ENCODE measurements at regions not wholly inside any gene's neighbourhood (a gene's known extent, or its start where the extent isn't known, plus 50 kb on each side); places are given as distances from the start of the nearest gene placed in this dataset.
A peak's percentile ranks its signal among the peaks of the same experiment; 100 is the strongest.
"Not testable (repeated sequence)": the region's sequence is repeated elsewhere in the genome, so short reads cannot be mapped to it uniquely, and the experiment has no call there.

DNA sequence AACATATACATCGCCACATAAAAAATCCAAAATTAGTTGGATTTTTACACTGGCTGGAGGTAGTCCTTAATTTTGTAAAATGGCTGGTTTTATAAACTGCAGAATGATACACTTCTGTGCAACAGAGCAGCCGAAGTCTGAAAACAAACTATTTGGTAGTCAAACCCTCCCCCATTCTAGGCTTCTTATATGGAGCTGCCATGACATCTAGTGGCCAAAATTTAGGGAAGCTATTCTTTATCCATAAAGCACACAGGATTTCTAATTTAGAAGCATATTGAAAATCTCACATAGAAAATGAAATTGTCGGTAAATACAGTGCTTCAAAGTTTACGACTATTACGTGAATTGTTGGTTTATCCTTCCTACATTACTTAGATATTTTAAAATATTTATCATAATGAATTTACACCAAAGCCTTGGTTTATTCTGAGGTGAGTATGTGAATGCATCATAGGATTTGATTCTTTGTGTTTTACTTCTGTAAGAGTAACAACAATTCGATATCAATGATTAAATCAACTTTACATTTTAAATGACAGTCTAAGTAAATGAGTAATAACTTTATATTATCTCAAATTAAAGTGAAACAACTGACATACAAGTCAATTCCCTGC lies 113.4 kb upstream of the FAM241A start:
- DNase-seq (ENCODE audit: low read depth in 2 of 3, low spot score in 2 of 3): peak in 2 of 3 donors; percentile 37 to 79

DNA sequence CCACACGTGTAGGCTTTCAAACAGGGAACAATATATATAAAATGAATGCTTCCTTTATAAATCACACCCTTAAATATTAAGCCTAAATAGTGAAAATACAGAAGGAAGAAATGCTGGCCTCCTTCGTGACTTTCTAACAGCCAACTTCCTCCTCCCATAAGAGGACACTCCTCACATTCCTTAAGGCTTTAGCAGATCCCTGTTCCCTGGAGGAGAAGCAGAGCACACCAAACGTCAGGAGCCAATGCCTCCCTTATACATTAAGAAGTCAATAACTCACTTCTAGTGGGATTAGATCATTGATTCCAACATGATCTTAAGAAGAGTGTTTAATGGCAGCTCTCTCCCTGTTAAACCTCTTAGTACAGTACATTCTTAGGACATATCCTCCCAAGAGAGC lies 108.4 kb upstream of the FAM241A start:
- DNase-seq (ENCODE audit: low read depth in 2 of 3, low spot score in 2 of 3): no peak

DNA sequence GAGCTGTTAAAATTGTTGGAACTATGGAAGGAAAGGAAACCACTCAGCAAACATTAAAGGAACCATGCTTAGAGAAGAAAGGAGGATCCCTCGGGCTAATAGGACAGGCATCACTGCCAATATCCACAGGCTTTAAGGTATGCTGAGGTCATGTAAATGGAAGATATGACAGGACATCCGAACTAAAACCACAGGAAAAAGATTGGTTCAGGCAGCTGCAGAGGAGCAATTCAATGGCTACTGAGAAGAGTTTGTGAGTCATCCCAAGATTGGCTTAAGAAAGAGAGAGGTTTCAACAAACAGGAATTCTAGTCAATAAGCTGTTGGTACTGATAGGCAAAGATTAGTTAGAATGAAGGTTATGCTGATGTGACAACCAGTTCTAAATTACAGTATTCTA lies 106.4 kb upstream of the FAM241A start:
- DNase-seq (ENCODE audit: low read depth in 2 of 3, low spot score in 2 of 3): no peak

DNA sequence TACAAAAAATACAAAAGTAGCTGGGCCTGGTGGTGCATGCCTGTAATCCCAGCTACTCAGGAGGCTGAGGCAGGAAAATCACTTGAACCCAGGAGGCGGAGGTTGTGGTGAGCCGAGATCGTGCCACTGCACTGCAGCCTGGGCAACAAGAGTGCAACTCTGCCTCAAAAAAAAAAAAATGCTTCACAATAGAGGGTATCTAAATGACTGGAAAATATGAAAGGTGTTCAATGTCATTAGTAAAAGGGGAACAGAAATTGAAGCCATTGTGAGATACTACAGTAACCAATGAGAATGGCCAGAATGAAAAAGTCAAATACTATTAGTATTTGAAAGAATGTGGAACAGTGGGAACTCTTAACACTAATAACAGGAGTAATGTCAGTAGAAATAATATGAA lies 96.1 kb upstream of the FAM241A start:
- DNase-seq (ENCODE audit: low read depth in 2 of 3, low spot score in 2 of 3): not testable (repeated sequence)

DNA sequence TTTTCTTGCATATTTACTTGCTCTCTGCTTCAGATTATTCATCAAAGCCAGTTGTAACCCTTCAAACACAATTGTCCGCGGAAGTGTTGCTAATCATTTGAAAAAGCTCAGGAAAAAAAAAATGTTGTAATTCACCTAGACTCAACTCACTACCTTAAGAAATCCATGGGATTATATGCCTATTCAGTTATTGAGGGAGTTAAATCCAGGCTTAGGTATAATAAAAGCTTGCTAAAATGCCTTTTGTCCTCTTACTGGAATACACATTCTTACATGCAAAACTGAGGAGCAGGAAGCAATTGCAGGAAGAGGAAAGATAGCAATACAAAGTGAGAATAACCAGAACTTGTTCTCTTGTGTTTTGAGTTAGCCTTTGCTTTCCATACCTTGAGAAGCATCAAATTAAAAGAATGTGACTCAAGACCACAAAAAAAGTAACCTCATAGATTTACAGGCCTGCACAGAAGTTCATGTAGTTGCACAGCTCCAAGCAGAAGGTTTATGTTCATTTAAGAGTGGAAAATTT lies 91.4 kb upstream of the FAM241A start:
- DNase-seq (ENCODE audit: low read depth in 2 of 3, low spot score in 2 of 3): no peak

DNA sequence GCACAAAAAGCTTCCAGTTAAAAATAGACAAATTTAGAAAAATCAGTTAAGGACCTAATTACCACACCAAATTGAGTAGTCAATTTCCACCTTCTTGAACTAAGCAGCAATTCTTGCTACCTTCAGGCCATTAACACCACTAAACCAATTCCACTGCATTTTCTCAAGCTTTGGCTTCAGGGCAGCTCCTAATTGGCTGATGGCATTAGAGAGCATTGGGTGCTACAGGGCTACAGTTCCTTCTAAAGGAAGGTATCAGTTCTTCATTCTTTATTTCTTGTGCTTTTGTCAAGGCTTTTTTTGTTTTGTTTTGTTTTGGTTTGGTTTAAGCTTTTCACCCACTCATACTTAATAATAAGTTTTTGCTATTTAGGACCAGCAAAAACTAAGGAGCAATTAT lies 90.2 kb upstream of the FAM241A start:
- DNase-seq (ENCODE audit: low read depth in 2 of 3, low spot score in 2 of 3): no peak

DNA sequence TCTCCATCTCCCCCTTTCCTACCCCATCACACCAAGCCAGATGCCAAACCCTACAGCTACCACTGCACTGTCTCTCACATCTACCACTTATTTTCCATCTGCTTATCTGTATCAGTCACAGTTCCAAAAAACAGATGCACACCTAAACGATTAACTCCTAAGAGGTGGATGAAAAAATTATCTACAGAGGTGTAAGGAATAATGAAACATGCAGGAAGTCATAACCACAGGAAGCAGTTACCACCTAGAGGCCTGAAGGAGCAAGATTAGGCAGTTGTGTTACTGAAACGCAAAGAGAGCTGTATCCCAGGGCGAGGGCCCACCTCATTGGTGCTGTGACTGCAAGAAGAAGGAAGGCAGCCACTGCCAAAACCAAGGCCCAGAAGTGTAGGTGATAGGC lies 87.8 kb upstream of the FAM241A start:
- peak in 2 of 3 donors; percentile 67 to 88 for DNase-seq (ENCODE audit: low read depth in 2 of 3, low spot score in 2 of 3)

DNA sequence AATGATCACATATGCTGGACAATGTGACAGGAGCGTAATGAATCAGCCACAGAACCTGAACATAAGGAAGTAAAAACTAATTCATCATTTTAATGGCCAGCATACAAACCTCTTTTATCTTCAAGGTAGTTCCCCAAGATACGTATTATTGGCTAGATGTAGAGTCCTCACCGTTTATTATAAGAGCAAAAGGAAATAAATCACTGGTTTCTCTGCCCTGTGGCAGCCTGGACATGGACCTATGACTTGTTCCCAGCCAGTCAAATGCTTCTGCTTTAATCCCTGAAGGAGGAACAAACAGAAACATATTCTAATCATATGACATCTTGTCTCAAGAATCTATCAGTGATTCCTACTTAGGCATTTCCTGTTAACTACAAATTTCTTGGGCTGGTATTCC lies 86.8 kb upstream of the FAM241A start:
- peak in 1 of 3 donors; percentile 4 for DNase-seq (ENCODE audit: low read depth in 2 of 3, low spot score in 2 of 3)

DNA sequence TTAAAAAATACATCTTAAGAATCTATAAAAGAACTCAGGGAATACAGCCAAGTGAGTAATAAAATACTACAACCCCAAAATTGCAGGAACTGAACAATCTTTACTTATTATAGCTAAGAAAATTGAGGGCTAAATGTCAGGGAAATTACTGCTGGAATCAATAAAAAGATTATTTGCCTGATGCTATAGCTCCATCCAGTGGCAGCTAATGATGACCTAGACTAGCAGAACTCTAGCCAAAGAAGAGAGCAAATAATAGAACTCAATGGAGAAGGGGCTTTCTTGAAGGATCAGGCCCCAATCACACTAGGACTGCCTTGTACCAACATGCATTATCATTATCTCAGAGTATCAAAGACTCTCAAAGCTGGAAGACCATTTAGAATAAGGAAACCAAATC lies 85.0 kb upstream of the FAM241A start:
- peak in 2 of 3 donors; percentile 32 to 67 for DNase-seq (ENCODE audit: low read depth in 2 of 3, low spot score in 2 of 3)

DNA sequence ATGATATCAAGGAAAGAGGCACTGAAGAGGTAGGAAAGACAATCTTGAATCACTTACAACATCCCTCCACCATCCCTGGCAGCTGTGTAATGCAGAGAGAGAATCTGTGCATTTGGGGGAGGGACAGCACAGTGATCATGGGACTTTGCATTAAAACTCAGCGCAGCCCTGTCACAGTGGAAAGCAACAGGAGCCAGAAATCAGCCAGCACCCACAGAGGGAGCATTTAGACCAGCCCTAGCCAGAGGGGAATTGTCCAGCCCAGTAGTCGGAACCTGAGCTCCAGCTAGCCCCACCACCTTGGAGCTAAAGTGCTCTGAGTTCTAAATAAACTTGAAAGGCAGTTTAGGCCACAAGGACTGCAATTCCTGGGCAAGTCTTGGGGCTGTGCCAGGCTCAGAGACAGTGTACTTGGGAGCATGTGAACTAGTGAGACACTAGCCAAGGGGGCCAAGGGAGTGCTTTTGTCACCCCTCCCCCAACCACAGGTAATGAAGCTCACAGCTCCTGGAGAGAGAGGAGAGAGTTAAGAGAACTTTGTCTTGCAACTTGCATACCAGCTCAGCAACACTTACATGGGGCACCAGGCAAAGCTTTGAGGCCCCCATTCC lies 83.9 kb upstream of the FAM241A start:
- no peak for DNase-seq (ENCODE audit: low read depth in 2 of 3, low spot score in 2 of 3)

DNA sequence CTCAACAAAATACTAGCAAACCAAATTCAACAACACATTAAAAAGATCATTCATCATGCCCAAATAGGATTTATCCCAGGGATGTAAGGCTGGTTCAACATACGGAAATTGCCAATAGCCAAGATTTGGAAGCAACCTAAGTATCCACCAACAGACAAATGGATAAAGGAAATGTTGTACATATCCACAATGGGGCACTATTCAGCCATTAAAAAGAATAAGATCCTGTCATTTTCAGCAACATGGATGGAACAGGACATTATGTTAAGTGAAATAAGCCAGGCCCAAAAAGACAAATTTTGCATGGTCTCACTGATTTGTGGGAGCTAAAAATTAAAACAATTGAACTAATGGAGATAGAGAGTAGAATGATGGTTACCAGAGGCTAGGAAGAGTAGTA lies 82.0 kb upstream of the FAM241A start:
- no peak for DNase-seq (ENCODE audit: low read depth in 2 of 3, low spot score in 2 of 3)

DNA sequence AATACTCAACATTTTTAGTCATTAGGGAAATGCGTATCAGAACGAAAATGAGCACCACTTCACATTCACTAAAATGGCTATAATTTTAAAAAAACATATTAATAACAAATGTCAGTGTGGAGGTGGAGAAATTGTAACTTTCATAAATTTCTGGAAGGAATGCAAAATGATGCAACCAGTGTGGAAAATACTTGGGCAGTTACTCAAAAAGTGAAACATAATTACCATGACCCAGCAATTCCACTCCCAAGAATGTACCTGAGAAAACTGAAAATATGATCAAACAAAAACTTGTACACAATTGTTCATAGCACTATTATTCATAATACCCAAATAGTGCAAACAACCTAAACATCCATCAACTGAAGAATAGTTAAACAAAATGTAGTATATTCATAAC lies 76.1 kb upstream of the FAM241A start:
- DNase-seq (ENCODE audit: low read depth in 2 of 3, low spot score in 2 of 3): no peak

DNA sequence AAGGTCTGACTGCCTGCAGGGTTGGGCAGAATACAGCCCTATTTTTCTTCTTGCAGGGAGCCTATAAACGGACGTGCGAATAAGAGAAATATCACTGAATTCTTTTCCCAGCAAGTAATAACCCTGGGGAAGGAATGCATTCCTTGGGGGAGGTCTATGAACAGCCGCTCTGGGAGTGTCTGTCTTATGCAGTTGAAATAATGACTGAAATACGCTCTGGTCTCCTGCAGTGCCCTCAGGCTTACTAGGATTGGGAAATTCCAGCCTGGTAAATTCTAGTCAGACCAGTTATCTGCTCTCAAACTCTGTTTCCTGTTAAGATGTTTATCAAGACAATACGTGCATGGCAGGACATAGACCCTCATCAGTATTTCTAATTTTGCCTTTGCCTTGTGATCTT lies 72.1 kb upstream of the FAM241A start:
- peak in 1 of 3 donors; percentile 5 for DNase-seq (ENCODE audit: low read depth in 2 of 3, low spot score in 2 of 3)

DNA sequence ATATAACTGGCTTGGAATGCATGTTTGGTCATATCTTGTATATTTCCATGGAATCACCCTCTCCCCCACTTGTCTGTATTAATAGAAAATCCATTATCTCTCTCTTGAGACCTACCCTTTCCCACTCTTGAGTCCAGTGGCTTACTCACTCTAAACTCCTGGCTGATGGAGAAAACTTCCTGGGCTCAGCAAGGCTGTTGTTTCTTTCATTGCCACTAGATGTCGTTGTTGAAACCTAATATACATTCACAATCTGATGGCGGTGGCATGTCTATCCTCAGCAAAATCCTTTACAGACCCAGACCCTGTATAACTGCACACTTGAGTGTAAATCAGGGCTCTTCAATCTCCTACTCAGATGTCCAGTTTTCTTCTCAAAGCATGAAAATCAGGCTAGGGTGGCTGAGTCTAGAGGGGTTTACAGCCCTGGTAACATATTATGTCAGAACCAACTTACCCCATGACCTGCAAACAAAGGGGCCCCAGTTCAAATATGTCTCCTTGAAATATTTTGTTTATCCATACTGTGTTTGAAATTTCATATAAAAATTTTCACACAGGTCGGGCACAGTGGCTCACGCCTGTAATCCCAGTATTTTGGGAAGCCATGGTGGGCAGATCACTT lies 70.0 kb upstream of the FAM241A start:
- DNase-seq (ENCODE audit: low read depth in 2 of 3, low spot score in 2 of 3): peak in 2 of 3 donors; percentile 9 to 48

DNA sequence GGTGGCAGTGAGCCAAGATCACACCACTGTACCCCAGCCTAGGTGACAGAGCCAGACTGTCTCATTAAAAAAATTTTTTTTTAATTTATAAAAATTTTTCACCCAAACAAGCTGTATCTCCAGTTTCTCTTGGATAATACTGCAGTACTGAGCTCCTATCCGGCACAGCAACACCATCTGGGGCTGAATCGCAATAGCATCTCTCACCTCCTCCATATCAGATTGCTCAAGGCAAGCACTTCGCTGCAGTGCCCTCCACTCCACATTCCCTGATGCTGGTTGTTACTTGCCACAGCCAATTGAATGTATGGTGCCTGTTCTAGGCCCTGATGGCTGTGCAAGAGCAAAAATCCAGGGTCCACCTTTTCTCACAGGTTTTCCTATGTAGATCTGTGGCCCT lies 69.3 kb upstream of the FAM241A start:
- no peak for DNase-seq (ENCODE audit: low read depth in 2 of 3, low spot score in 2 of 3)

DNA sequence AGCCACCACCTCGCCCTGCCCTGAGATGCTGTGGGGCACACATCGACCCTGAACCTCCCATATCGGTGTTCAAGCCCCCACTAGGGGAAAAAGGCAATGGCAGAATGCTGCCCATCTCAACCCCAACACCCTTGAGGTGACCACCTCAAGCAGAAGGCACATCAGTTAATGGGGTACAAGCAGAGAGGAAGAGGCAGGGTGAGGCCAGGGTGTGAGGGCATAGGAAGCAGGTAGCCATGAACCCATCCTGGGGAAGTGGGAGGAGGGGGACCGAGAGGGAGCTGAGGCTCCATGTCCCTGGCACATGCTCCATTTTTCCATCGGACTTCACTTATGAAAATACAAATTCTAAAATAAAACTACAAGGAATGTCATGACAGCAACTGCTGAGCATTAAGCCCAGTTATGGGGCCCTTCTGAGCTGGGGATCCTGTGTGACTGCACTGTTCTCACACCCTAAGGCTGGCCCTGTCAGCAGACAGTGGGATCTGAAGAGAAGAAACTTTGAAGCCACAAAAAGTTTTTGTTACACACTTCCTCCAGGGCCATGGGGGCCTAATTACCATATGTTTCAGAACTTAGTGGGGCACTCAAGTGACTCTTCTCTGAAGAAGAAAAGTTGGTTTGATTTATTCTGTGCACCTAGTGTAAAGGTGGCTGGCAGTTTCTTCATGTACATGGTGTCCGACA lies 68.2 kb upstream of the FAM241A start:
- no peak for DNase-seq (ENCODE audit: low read depth in 2 of 3, low spot score in 2 of 3)

DNA sequence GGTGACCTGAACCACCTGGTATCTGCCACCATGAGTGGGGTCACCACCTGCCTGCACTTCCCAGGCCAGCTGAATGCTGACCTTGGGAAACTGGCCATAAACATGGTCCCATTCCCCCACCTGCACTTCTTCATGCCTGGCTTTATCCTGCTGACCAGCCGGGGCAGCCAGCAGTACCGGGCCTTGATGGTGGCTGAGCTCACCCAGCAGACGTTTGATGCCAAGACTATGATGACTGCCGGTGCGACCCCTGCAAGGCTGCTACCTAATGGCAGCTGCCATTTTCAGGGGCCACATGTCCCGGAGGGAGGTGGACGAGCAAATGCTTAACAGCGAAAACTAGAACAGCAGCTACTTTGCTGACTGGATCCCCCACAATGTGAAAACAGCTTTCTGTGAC lies 67.5 kb upstream of the FAM241A start:
- DNase-seq (ENCODE audit: low read depth in 2 of 3, low spot score in 2 of 3): no peak

DNA sequence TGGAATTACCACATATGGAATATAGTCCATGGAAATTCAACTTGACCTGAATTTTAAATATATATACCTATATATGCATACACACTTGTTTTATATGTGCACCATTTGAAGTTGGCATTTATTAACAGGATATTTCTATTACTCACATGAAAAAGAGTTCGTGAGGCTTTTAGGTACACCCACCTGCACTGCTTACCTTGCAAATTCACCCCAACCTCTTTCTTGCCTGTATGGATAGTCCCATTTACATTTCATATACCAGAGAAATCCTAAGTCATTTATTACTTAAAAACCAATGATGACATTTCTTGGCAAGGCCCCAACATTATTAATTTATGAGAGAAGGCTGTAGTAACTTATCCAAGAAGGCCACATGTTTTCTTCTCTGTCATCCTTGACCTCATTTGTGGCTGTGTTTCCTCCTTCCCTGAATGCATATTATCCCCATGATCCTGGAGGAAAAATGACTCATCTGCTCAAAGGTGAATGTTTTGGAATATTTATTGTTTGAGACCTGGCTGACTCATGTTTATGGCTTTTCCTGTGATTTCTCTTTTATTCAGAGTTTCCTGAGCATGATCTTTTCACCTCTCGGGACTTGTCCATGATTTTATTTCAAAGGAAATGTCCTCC lies 62.2 kb upstream of the FAM241A start:
- no peak for DNase-seq (ENCODE audit: low read depth in 2 of 3, low spot score in 2 of 3)

DNA sequence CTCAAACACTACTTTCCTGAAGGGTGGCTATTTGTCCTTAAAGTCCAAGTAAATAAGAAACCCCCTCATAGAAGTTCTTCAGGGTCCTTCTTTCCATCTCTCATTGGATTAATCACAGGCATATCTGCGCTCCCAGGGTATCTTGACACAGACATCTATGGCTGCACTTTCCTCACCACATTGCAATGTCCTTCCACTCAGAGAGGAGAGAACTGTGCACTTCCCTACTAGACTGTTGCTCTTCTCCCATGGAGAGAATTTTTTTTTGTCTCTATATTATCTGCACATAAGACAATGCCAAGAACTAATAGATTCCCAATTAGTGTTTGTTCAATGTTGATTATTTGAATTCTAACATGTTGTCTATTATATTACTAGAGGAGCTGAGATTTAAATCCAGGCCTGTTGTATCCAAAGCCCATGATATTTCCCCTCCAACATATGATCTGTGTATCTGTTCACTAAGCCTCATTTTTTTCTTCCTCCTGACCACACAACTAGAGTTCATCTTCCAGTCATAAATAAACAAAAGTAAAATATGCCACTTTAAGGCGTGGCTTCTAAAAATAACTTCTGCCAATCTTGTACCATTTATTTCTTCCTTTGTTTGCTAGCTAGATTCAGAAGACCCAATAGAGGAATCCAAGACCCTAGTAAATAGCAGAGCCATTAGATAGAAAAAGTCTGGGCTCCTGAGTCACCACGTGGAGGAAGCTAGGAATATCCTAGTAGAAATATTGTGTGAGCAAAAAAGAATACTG lies 61.5 kb upstream of the FAM241A start:
- DNase-seq (ENCODE audit: low read depth in 2 of 3, low spot score in 2 of 3): no peak

Measured in hematopoietic multipotent progenitor cell (in vitro differentiated cells).